ENCODE measurements at regions not wholly inside any gene's neighbourhood (a gene's known extent, or its start where the extent isn't known, plus 50 kb on each side); places are given as distances from the start of the nearest gene placed in this dataset.

GRCh38 chr4:137961051-137961438 lies 281.1 kb downstream of the SLC7A11 start:
- H3K4me3 ChIP-seq (ENCODE audit: low read depth in 2 of 2, low read length in 2 of 2), result no peak overlapping the region
- no peaks in the 10 kb centered on the region for H3K9me3 ChIP-seq (ENCODE audit: control insufficient read depth, insufficient read depth, low read depth, low read length)
- ATAC-seq, result no peak
- BruUV-seq (replicated peaks), result no TSS peak
- no peak for DNase-seq (ENCODE audit: low read depth, low spot score)
- intact Hi-C loops (cut with micrococcal nuclease; ENCODE audit: unreplicated experiment), result no loop called here
- ChIA-PET CTCF (no interaction called here), POLR2A (no interaction called here)
- no peaks in the 10 kb centered on the region for H3K36me3 ChIP-seq (ENCODE audit: control insufficient read depth, insufficient read depth, low read length)
- no peaks in the 10 kb centered on the region for H3K27me3 ChIP-seq (ENCODE audit: control insufficient read depth, insufficient read depth, low read length)
- H3K4me1 ChIP-seq (ENCODE audit: control insufficient read depth, insufficient read depth, low read length), result no peaks in the 10 kb centered on the region
- TF ChIP-seq REST (IDR thresholded peaks at IDR 0.05; ENCODE audit: insufficient read depth in 1 of 2, low read depth in 2 of 2, low read length in 1 of 2), result no peak
- no peak for TF ChIP-seq CTCF (IDR thresholded peaks at IDR 0.05)
- TF ChIP-seq TCF7L2 (IDR thresholded peaks at IDR 0.05; ENCODE audit: low read depth, low read length), result no peak
- TF ChIP-seq POLR2AphosphoS5 (IDR thresholded peaks at IDR 0.05; ENCODE audit: low read depth, low read length), result no peak
- no peak for TF ChIP-seq SIN3A (IDR thresholded peaks at IDR 0.05; ENCODE audit: borderline replicate concordance, insufficient read depth, low read depth, low read length)
- in situ Hi-C loops (cut with HindIII; ENCODE audit: low pct_unique_long_range_greater_than_20kb, low sequenced_read_pairs), result no loop called here
- no peak overlapping the region for H3K27ac ChIP-seq (ENCODE audit: low read length)

- ChIA-PET CTCF (no interaction called here), POLR2A (no interaction called here)
- Histone ChIP-seq H3K4me1 (ENCODE audit: control insufficient read depth, insufficient read depth, low read length) (no peaks in the 10 kb centered on the region), H3K27me3 (ENCODE audit: control insufficient read depth, insufficient read depth, low read length) (no peaks in the 10 kb centered on the region), H3K9me3 (ENCODE audit: control insufficient read depth, insufficient read depth, low read depth, low read length) (no peaks in the 10 kb centered on the region), H3K36me3 (ENCODE audit: control insufficient read depth, insufficient read depth, low read length) (no peaks in the 10 kb centered on the region), H3K4me3 (ENCODE audit: low read depth in 2 of 2, low read length in 2 of 2) (no peak overlapping the region), H3K27ac (ENCODE audit: low read length) (no peak overlapping the region)
- intact Hi-C loops (cut with micrococcal nuclease; ENCODE audit: unreplicated experiment), result no loop called here
- in situ Hi-C loops (cut with HindIII; ENCODE audit: low pct_unique_long_range_greater_than_20kb, low sequenced_read_pairs), result no loop called here
- TF ChIP-seq POLR2AphosphoS5 (IDR thresholded peaks at IDR 0.05; ENCODE audit: low read depth, low read length) (no peak), REST (IDR thresholded peaks at IDR 0.05; ENCODE audit: insufficient read depth in 1 of 2, low read depth in 2 of 2, low read length in 1 of 2) (no peak), CTCF (IDR thresholded peaks at IDR 0.05) (no peak), SIN3A (IDR thresholded peaks at IDR 0.05; ENCODE audit: borderline replicate concordance, insufficient read depth, low read depth, low read length) (no peak), TCF7L2 (IDR thresholded peaks at IDR 0.05; ENCODE audit: low read depth, low read length) (no peak)
- ATAC-seq, result no peak
- no TSS peak for BruUV-seq (replicated peaks)
- DNase-seq (ENCODE audit: low read depth, low spot score), result no peak
These were observed 281.6 kb downstream of the SLC7A11 start for GRCh38 chr4:137960371-137961050.

Measured in Panc1 (cell line).